ENCODE measurements at regions not wholly inside any gene's neighbourhood (a gene's known extent, or its start where the extent isn't known, plus 50 kb on each side); places are given as distances from the start of the nearest gene placed in this dataset.

DNA sequence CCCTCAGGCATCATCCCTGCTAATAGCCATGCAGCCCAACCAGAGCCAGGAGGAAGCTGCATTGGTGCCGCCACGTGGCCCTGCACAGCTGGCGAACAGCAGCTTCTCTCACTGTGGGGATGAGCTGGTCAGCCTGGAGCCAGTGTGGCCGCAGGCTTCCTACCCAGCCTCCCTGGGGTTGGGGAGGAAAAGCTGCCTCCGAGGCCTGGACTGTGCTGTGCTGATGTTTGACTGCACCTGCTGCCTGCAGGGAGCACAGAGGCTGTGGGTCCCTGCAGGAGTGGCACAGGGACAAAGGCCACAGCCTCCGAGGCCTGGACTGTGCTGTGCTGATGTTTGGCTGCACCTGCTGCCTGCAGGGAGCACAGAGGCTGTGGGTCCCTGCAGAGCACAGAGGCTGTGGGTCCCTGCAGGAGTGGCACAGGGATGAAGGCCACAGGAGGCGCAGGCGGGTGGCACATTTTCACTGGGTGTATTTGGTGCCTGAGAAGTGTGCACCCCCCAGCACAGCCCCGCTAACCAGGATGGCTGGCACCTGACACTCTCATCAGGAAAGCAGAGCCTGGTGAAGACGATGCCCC is 83.9 kb downstream of the DLL1 start:
- TF ChIP-seq, protein P1, sequence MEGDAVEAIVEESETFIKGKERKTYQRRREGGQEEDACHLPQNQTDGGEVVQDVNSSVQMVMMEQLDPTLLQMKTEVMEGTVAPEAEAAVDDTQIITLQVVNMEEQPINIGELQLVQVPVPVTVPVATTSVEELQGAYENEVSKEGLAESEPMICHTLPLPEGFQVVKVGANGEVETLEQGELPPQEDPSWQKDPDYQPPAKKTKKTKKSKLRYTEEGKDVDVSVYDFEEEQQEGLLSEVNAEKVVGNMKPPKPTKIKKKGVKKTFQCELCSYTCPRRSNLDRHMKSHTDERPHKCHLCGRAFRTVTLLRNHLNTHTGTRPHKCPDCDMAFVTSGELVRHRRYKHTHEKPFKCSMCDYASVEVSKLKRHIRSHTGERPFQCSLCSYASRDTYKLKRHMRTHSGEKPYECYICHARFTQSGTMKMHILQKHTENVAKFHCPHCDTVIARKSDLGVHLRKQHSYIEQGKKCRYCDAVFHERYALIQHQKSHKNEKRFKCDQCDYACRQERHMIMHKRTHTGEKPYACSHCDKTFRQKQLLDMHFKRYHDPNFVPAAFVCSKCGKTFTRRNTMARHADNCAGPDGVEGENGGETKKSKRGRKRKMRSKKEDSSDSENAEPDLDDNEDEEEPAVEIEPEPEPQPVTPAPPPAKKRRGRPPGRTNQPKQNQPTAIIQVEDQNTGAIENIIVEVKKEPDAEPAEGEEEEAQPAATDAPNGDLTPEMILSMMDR (IDR thresholded peaks at IDR 0.05; ENCODE audit: extremely low read depth in 1 of 2, insufficient read depth in 1 of 2, low read depth in 1 of 2, low read length in 2 of 2), result no peak
- TF ChIP-seq EZH2 (IDR thresholded peaks at IDR 0.05; ENCODE audit: borderline replicate concordance, low read depth, low read length, severe bottlenecking) (no peak), POLR2A (IDR thresholded peaks at IDR 0.05; ENCODE audit: low read depth, low read length) (no peak)
